Stimulated activated CD4-positive, alpha-beta T cell treated with anti-CD3 and anti-CD28 coated beads, Interleukin-15, amount 100 ng/mL, for 24 hours (primary cell): ENCODE measurements at regions not wholly inside any gene's neighbourhood (a gene's known extent, or its start where the extent isn't known, plus 50 kb on each side); places are given as distances from the start of the nearest gene placed in this dataset.

ENCODE experiments used
- DNase-seq: peaks from one replicate; pipeline ENCODE4 v3.0.0-alpha.2; 2020

GRCh38 chr20:17856837-17857605 lies 111.6 kb downstream of the SNX5 start:
- no peak for DNase-seq

- no peak for DNase-seq
These were observed 112.5 kb downstream of the SNX5 start for GRCh38 chr20:17856024-17856564.

- DNase-seq, result no peak
These were observed 114.2 kb downstream of the SNX5 start for GRCh38 chr20:17854307-17854903.

- no peak for DNase-seq
These were observed 116.3 kb downstream of the SNX5 start for GRCh38 chr20:17852323-17852722.

GRCh38 chr20:17850684-17851026 lies 117.9 kb downstream of the SNX5 start:
- no peak for DNase-seq

- no peak for DNase-seq
These were observed 118.5 kb downstream of the SNX5 start for GRCh38 chr20:17849901-17850683.

- DNase-seq, result no peak
These were observed 119.3 kb downstream of the SNX5 start for GRCh38 chr20:17849138-17849900.

GRCh38 chr20:17848249-17849048 lies 120.1 kb downstream of the SNX5 start:
- DNase-seq, result no peak

GRCh38 chr20:17845701-17846475 lies 122.7 kb downstream of the SNX5 start:
- no peak for DNase-seq

GRCh38 chr20:17844549-17845298 lies 123.9 kb downstream of the SNX5 start:
- no peak for DNase-seq

- DNase-seq, result no peak
These were observed 124.5 kb downstream of the SNX5 start for GRCh38 chr20:17844133-17844429.

- peak; percentile 5 for DNase-seq
These were observed 125.1 kb downstream of the SNX5 start for GRCh38 chr20:17843246-17844132.

- no peak for DNase-seq
These were observed 126.8 kb downstream of the SNX5 start for GRCh38 chr20:17841751-17842215.

GRCh38 chr20:17840423-17840822 lies 128.2 kb downstream of the SNX5 start:
- no peak for DNase-seq

- DNase-seq, result no peak
These were observed 129.7 kb downstream of the SNX5 start for GRCh38 chr20:17838921-17839320.

- DNase-seq, result no peak
These were observed 131.4 kb downstream of the SNX5 start for GRCh38 chr20:17837179-17837578.

GRCh38 chr20:17836303-17836861 lies 132.2 kb downstream of the SNX5 start:
- DNase-seq, result no peak

- DNase-seq, result no peak
These were observed 132.7 kb downstream of the SNX5 start for GRCh38 chr20:17835934-17836300.

- DNase-seq, result no peak
These were observed 133.2 kb downstream of the SNX5 start for GRCh38 chr20:17835240-17835933.
